ENCODE measurements at regions not wholly inside any gene's neighbourhood (a gene's known extent, or its start where the extent isn't known, plus 50 kb on each side); places are given as distances from the start of the nearest gene placed in this dataset.

- no peak for TF ChIP-seq POLR2A (IDR thresholded peaks at IDR 0.05)
- TF ChIP-seq, protein P1, sequence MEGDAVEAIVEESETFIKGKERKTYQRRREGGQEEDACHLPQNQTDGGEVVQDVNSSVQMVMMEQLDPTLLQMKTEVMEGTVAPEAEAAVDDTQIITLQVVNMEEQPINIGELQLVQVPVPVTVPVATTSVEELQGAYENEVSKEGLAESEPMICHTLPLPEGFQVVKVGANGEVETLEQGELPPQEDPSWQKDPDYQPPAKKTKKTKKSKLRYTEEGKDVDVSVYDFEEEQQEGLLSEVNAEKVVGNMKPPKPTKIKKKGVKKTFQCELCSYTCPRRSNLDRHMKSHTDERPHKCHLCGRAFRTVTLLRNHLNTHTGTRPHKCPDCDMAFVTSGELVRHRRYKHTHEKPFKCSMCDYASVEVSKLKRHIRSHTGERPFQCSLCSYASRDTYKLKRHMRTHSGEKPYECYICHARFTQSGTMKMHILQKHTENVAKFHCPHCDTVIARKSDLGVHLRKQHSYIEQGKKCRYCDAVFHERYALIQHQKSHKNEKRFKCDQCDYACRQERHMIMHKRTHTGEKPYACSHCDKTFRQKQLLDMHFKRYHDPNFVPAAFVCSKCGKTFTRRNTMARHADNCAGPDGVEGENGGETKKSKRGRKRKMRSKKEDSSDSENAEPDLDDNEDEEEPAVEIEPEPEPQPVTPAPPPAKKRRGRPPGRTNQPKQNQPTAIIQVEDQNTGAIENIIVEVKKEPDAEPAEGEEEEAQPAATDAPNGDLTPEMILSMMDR (IDR thresholded peaks at IDR 0.05 in 8 of 11, conservative IDR thresholded peaks at IDR 0.05 in 3 of 11), result no peak
Observed at GRCh38 chr6:116990679-116991078, 113.6 kb downstream of the RFX6 start.
